HG02852 (cell line): ENCODE measurements at regions not wholly inside any gene's neighbourhood (a gene's known extent, or its start where the extent isn't known, plus 50 kb on each side); places are given as distances from the start of the nearest gene placed in this dataset.

ENCODE experiments used
- ATAC-seq: cut with Tn5 transposase; IDR thresholded peaks from one replicate; pipeline ENCODE4 v1.9.1; 2021; ENCODE audit warnings: mild to moderate bottlenecking, moderate library complexity; ENCODE audit not compliant: unreplicated experiment

DNA sequence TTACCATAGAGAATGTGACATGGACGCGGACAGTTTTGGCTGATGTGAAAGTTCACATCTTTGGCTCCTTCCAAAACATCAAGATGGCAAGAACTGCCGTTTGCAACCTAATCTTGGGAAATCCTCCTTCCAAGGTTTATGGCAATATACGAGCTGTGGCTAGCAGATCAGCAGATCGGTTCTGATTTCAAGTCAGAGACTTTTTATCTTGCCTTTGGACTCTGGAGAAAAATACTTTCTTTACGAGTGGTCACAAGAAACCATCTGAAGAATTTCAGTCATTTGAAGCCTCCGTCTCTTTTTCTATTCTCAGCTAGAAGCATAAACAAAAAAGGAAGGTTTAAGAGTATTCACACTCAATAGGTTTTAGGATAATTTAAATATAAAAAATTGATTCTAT lies 153.5 kb upstream of the MEIS2 start:
- no peak for ATAC-seq

DNA sequence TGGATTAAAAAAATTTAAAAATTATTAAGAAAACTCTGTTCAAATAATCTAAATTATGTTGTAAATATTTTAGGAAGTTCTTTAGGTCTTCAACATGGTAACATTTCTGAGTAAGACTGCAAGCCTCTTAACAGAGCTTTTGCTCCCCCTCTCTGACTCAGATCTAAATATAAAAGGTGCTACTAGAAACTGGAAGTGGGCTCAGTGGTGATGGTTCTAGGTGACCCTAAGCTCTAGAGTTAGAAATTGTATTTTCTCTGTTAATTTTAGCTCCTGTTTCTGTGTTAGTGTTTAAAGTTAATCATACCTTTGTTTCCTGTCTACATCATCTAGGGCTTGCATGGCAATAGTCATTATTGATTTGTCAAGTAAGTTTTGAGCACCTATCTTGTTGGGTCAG lies 159.9 kb upstream of the MEIS2 start:
- no peak for ATAC-seq

DNA sequence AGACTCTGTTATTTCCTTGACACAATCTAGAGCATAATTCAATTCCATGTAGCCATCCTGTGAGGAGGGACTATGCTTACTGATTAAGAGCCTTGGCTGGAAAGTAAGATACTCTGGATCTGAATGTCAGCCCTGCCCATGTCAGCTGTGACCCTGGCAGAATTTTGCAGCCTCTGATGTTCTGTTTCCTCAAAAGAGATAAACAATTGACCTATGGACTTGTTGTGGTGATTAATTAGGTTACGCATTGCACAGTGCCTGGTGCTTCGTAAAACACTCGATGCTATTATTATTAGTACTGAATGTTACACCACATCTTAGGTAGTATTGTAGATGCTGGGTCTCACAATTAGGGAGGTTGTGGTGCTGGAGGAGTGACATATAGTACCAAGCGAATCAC lies 161.3 kb upstream of the MEIS2 start:
- no peak for ATAC-seq

DNA sequence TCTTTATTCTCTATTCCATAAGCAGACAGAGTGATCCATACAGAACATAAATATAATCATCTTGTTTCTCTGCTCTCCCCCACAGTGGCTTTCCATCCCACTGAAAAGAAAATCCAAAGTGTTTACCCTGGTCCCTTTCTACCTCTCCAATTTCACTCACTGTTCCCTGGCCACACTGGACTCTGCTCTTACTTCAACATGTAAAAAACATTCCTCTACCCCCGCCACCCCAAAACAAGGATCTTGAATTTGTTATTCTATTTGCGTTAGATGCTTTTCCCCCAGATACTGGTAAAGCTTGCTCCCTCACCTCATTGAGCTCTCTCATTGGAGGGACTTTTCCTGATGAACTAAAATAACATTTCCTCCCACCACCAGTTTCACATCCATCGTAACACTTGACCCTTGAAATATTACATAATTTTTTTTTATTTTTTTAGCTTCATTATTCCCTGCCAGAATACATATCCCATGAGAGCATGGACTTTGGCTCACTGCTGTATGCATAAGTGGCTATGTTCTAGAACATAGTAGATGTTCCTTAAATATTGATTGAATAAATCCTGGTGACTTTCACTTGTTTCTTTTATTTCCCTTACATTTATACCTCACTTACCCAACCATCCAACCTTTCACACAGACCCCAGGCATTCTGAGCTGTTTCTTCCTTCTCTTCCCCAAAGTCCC lies 162.7 kb upstream of the MEIS2 start:
- no peak for ATAC-seq

DNA sequence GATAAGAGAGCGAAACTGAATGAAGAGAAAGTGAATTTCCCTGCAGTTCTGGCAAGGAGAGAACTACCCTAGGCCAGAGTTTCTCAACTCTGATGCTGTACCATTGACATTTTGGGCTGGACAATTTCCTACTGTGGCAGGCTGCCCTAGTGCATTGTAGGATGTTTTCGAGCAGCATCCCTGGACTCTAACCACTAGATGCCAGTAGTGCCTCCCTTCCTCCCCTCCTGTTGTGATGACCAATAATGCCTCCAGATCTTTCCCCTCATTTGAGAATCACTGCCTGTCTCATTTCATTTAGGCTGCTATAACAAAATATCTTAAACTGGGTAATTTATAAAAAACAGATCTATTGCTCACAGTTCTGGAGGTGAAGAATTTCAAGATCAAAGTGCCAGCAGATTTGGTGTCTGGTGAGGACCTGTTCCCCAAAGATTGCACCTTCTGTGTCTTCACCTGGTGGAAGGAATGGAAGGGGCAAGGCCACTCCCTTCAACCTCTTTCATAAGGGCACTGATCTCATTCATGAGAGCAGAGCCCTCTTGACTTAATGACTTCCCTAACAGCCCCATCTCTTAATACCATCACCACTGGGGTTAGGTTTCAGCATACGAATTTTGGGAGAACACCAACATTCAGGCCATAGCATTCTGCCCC lies 188.9 kb upstream of the MEIS2 start:
- no peak for ATAC-seq

DNA sequence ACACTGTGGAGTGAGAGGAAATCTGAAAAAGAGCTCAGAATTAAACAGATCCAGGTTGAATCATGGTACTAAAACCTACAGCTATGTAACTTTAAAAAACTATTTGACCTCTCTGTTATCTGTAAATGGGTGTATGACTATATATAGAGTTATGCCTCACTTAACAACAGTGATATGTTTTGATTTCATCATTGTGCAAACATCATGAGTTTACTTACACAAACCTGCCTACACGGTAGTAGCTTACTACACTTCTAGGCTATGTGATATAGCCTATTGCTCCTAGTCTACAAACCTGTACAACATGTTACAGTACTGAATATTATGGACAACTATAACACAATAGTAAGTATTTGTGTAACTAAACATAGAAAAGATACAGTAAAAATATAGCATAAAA lies 191.6 kb upstream of the MEIS2 start:
- ATAC-seq: no peak

DNA sequence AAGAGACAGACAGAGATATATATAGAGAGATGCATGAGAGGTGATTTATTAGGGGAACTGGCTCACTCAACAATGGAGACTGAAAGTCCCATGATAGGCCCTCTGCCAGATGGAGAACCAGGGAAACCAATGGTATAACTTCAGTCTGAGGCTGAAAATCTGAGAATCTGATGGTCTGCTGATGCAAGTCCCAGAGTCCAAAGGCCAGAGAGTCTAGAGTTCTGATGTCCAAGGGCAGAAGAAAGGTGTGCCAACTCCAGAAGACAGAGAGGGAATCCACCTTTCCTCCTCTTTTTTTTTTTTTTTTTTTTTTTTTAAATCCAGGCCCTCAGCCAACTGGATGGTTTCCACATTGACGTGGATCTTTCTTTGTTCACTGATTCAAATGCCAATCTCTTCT lies 197.9 kb upstream of the MEIS2 start:
- no peak for ATAC-seq

DNA sequence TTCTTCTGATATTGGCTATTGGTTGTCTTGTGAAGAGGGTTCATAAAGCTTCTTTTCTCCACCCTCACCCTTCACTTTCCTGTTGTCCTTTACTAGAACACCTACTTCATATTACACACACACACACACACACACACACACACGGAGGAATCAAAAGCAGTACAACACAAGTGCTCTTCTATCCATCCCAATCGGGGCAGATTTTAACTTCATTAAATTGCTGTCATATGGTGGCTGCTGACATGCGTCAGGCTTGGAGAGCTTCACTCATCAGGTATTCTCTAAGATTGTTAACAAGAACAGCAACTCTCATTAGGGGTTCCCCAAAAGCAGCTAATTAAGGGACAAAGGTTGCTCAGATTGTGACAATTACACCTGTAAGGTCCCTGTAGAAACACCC lies 239.1 kb upstream of the MEIS2 start:
- ATAC-seq: no peak

DNA sequence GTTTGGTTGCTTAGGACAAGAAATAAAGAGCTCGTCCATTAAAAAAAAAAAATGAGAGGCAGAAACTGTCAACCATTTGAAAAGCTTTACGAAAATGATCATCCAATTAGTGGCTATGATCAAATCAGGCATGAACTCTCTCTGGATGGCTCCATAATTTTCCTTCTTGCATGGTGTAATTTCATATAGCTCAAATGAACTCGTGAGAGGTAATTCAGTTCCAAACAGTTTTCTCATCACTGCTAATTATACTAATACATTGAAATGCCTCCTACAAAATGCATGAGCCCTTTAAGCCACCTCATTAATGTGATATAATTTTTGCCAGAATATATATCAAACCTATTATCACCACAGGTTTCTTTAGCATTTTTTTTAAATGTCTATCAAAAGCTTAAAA lies 239.5 kb upstream of the MEIS2 start:
- no peak for ATAC-seq

DNA sequence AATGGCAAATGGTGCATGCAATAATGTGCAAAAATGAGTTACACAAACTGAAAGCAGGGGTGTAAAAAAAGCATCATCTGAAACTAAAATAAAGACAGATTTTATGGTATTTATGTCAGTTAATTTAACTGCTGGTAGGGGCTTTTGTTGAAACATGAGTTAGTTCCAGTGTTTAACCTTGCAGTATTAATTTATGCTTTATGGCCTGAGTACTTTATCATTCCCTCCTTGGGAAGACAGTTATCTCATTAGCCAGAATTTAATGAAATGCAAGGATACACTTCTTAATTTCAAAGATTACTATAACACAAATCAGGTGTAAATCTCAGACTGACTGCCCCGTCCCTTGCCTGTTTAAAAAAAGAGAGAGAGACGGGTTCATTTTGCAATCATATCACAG lies 240.1 kb upstream of the MEIS2 start:
- no peak for ATAC-seq

DNA sequence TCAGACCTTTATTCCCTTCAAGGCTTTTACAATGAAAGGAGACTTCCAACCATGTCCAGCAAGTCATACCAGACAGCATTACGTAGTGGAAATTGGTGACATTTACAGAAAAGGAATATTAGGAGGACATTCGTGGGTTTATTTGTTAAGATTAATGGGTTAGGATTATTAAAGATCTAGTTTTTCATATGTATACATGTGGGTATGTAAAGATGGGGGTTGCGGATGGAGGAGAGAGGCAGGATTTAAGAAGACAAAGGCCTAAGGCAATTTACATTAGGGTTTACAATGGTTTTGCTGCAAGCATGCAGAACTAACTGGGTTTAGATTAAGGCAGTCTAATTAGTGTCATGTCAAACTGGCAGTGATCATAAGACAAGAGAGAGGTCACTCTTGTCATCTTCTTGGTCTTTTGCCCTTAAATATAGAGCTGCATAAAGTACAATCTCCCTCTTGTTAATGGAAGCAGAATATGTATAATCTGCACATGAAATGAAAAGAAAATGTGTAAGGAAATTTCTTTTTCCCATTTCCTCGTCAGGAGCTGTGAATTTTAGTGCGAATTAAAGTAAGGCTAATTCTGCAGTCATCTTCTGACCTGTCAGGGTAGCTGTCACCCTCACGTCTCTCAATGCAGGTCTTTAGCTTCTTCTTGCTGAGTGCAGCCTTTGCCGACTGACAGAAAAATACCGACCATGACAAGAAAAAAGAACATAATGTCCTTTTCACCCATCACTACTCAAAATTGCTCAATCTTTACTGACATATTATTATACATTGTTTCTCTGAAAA lies 258.9 kb upstream of the MEIS2 start:
- no peak for ATAC-seq

DNA sequence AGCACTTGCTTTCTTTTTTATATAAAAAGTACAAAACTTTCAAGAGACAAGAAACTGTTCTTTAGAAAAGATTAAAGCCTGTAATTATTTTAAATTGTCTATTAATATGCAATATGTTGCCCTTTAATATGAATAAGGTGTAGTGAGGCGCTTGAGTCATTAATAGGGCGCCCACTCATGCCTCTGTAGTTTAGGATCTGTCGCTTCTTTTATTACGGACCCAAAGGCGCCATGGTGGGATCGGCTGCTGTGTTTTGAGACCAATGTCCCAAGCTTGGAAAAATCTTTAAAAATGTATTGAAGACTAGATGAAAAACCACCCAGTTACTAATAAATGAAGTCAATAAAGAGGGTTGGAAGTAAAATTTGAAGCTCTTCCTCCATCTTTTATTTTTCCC lies 259.5 kb upstream of the MEIS2 start:
- no peak for ATAC-seq

DNA sequence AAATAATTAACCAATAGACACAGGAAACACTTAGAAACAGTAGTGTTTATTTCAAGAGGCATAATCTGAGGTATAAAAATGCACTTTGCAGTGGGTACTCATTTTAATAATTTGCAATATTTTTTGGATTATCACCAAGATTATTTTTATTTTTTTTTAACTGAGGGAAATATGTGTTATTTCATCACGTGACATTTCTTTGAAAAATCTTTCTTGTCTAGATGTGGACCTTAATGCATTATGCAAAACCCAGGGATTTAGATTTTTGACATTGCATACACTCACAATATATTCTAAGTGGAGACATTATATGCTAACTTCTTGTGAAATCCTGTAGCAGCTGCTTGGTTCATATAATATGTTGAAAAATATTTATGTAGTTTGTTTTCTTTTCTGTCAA lies 260.4 kb upstream of the MEIS2 start:
- ATAC-seq: no peak

DNA sequence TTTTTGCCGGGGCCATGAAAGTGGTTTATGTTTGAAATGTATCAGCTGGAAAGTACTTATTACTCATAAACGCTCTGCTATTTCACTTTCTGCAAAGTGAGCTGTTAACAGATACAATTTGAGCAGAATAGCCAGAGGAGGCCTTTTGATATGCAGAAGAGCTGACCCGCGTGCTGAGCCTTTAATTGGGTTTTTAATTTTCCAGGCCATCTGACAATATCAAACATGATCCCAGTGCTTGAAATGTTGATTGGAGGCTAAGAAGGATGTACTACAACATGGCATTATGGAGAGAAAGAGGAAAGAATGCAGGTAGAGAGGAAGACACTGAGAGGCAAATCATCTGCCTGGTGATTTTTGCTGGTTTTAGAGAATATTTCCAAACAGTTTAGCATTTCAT lies 261.3 kb upstream of the MEIS2 start:
- ATAC-seq: no peak

DNA sequence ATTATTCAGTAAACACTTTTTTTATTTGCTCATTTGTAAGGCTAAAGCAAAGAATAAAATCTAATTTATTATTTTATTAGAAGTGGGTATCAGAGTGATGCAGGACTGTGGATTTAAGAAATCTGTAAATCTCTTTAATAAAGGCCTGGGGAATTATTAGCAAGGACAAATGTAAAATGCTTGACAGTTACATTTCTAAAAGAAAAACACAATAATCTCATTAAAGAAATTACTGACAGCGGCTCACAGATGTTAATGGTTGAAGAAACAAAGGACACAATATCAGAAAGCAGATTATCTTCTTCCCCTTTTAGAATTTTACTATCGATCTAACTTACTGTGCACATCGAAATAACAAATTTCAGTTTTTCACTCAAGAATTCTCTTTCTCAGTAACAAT lies 262.1 kb upstream of the MEIS2 start:
- no peak for ATAC-seq

DNA sequence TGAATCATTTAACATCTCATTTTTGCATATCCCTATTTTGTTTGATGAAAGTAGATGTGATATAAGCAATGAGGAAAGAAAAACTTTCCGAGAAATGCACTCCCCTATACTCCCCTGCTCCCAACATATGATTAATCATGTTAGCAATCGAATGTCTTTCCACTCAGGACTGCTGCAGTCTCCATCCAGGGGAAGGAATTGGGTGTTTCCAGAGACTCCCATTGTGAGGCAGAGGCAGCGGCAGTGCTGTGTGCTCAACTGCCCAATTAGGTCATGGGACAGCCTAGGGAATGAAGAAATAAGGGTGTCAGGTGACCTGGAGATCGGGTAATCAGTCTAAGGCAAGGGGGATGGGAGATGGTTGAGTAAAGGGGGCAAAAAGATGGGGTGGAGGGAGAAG lies 268.6 kb upstream of the MEIS2 start:
- no peak for ATAC-seq

DNA sequence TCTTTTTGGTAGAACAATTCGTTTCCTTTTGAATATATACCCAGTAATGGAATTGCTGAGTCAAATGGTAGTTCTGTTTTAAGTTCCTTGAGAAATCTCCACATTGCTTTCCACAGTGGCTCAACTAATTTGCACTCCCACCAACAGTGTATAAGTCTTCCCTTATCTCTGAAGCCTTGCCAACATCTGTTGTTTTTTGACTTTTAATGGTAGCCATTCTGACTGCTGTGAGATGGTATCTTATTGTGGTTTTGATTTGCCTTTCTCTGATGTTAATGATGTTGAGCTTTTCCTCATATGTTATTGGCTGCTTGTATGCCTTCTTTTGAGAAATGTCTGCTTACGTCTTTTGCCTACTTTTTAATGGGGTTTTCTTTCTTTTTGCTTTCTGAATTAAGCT lies 270.6 kb upstream of the MEIS2 start:
- ATAC-seq: no peak

DNA sequence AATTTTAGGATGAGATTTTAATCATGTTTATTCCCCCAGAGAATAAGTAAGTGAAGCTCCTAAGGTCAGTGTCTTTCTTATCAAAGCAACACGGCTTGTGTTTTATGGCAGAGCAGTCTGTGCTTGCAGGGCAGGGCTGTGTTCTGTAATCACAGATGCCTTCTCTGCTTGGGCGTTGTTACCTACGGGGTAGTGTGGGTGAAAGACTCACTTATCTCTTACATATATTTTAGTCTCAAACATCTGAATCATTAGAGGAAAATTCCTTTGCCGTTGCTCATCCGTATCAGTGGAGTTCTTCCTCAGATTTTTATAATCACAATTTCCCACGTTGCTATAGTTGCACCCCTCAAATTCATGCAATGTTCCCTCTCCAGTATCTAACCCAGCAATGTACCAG lies 271.7 kb upstream of the MEIS2 start:
- ATAC-seq: no peak

DNA sequence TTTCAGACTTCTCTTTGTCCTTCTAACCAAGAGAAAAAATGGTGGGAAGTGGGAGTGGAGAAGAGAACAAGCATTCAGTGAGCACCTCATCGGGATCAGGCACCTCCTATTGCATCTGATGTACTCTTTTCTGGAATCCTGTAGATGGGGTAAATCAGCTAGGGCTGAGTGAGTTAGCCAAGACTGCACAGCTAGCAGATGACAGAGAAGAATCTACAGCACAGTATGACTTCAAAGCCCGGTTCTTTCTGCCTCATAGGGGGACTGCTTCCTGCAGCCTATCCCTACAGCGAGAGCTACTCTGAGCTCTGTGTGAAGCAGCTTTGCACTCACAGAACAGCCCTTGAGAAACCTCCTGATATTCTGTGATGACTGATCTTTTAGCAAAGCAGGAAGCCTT lies 275.2 kb upstream of the MEIS2 start:
- ATAC-seq: no peak

DNA sequence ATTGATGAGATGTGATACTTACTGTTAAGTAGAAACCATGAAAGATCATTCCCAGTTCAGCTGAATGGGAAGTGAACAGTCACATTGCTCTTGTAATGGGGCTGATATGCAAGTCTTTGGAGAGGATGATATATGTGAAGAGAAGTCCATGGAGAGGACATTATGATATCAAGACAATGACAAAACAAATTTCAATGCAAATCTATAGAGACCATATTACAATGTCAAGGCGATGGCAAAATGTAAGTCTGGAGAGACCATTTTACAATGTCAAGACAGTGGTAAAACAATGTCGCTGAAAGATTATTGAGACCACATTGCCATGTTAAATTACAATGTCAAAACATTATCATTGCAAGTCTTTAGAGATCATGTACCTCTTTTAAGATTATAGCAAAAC lies 277.1 kb upstream of the MEIS2 start:
- ATAC-seq: no peak

DNA sequence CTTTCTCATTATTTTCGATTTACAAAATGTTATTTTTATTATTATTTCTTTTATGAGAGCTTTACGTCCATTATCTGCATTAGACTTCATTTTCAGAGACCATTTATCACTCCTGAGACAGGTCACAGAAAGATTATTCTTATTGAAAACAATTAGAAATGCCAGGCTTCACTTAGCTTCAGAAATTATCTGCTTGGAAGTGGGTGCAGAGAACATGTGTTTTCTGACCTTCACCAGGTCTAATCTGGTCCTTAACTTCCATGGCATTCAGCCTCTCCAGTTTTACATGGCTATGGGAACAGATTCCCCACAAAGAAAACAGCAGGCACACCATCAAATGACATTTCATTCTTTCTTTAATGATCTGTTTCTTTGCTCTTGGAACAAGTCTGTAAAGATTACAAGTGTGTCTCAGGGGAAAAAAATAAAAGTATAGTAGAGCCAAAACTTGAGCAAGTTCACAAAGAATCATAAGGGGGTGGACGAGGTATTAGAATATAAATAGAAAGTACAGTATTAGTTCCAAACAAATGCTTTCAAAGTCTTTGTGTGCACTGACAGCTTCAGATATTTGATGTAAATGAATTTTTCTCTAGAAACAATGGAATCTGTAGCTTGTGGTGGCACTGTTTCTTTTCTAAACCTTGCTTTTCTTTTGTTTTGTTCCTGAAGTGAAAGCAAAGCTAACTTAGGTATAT lies 294.2 kb upstream of the MEIS2 start:
- no peak for ATAC-seq

DNA sequence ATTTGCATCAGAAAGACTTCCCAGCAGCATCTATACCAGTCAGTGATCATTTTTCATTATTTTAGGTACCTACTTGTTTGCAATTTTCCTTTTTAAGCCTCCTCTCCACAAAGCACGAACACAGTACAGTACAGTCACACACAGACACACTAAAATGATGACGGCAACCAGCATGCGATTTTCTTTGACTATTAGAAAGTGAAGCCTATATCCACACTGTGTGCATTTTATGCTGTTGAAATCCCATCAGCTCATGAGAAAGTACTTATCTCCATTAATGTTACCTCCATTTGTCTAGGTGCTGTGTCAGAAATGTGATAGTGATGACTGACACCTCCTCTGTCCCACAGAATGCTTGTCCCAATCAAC lies 294.7 kb upstream of the MEIS2 start:
- no peak for ATAC-seq
